ENCODE measurements at regions not wholly inside any gene's neighbourhood (a gene's known extent, or its start where the extent isn't known, plus 50 kb on each side); places are given as distances from the start of the nearest gene placed in this dataset.

DNA sequence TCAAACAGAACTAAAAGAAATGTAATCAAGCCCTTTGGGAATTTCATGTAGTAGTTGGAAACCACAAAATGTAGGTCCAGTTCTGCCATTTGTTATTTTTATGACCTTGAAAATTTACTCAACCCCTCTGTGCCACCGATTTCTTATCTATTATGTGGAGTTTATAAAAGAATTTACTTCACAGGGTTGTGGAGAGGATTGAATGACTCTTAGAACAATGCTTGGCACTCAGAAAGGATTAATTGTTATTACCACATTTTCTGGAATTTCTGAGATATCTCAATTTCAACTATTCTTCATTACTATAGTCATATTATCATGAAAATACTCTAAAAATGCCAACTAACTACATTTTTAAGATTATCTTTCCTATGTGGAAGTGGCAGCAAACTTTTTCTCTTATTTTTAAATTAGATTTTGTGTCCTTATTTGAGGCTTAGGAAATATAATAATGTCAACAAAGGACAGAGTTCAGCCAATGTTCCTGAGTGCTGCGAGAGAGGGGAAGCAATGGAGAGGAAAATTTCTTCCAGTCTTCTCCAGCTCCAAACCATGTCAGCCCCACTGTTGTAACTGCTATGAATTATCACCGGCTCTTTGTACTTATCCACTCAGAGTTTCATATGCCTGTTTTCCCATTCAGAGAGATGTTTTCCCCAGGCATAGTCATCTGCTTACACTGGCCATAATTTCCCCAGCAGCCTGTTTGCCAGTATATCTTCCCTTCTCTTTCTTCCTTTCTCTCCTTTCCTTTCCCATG lies 525.6 kb downstream of the SPATA31D1 start:
- no peak for DNase-seq

- DNase-seq = no peak
Measured at GRCh38 chr9:82518868-82519267, 530.3 kb downstream of the SPATA31D1 start.

DNA sequence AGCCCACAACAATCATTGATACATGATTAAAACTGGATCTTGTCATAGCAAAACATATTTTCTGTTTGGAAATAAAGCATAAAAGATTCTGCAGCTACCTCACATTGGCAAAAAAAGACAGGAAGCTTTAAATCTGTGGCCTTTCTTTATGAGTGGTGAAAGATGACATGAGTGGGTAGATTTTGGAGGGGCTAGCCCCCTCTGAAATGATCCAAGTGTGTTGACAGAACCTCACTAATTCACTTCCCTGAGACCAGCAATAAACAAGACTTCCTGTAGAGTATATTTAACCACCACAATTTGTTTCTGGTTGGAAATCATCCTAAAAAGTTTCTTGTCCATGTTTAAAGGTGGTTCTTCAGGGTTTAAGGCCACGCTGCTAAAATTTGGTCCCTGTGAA lies 530.8 kb downstream of the SPATA31D1 start:
- DNase-seq = no peak

- DNase-seq = no peak
Measured at GRCh38 chr9:82524407-82524806, 535.8 kb downstream of the SPATA31D1 start.

DNA sequence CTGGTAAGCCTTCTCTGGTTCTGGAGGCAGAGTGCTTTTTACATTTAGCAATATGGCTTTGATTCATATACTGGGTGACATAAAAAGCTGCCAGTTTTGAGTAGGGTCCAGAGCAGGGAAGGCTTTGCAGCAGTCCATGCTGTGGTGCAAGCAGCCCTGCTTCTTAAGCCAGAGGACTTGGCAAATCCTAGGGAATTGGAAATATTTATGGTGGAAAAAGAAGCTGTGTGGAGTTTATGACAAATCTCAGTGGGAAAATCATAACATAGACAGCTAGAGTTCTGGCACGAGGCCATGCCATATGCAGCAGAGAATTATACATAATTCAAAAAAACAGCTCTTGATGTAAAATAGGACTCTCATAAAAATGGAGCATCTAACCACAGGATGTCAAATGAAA lies 536.4 kb downstream of the RASEF start:
- DNase-seq = no peak

- no peak for DNase-seq
Measured at GRCh38 chr9:82531795-82532194, 531.1 kb downstream of the RASEF start.

- no peak for DNase-seq
Measured at GRCh38 chr9:82532504-82533180, 530.3 kb downstream of the RASEF start.

DNA sequence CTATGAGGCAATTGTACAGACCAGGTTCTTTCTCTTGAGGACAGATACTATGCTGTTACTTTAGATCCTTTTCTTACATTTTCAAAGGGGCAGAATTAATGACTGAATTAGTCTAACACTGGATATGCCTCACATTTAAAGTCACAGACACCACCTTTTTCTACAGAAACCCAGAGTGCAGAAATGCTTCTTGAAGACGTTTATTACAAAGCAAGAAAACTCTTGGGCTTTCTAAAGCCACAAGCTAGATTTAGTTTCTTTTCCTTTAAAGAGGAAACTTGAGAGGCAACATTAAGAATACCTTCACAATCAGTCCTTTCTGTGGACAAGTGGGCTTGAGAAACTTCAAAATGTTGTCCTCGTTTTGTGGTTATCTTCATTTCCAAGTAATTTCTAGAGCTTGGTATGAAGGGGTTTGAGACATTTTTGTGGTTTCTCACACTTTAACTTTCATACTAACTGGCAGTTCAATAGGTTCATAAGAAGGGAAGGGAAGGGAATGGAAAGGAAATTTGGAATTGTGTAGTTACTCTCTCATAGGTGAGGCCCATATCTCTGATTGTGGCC lies 527.4 kb downstream of the RASEF start:
- DNase-seq = no peak

- DNase-seq = no peak
Measured at GRCh38 chr9:82538634-82539033, 524.3 kb downstream of the RASEF start.

DNA sequence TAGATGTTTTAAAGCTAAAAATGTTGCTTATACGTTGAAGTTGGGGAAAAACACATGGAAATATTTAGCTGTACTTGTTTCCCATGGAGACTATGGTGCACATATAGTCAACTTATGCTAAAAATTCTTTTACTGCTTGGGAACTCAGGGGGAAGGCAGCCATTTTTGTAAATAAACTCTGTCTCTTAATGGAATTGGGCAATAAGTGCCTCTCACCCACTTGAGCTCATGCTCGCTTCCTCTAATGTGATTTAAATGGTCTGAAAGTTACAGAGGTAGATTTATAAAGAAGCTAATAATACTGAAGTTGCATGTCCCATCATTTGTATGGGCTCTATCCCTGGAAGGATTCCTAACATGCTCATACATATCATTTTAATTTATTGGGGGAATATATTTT lies 523.8 kb downstream of the RASEF start:
- DNase-seq = no peak

GRCh38 chr9:82539856-82540579 lies 522.9 kb downstream of the RASEF start:
- no peak for DNase-seq

DNA sequence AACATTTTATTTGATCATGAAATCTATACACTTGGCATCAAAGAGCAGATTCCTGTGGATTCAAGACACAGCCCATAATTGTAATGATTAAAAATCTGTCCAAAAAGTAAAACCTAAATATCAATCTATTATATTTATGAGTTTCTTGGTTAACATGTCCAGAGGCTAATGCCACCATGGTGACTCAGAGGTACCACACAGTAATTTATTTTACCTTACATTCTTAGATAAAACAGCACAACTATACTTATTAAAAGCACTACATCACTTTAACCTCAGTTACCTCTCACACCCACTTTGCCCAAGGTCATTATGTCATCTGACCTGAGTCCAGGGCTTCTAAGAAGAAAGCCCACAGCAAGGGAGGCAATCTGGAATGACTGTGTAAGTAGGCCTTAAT lies 519.2 kb downstream of the RASEF start:
- no peak for DNase-seq

- no peak for DNase-seq
Measured at GRCh38 chr9:82546136-82546535, 516.8 kb downstream of the RASEF start.

GRCh38 chr9:82547995-82548394 lies 514.9 kb downstream of the RASEF start:
- no peak for DNase-seq

DNA sequence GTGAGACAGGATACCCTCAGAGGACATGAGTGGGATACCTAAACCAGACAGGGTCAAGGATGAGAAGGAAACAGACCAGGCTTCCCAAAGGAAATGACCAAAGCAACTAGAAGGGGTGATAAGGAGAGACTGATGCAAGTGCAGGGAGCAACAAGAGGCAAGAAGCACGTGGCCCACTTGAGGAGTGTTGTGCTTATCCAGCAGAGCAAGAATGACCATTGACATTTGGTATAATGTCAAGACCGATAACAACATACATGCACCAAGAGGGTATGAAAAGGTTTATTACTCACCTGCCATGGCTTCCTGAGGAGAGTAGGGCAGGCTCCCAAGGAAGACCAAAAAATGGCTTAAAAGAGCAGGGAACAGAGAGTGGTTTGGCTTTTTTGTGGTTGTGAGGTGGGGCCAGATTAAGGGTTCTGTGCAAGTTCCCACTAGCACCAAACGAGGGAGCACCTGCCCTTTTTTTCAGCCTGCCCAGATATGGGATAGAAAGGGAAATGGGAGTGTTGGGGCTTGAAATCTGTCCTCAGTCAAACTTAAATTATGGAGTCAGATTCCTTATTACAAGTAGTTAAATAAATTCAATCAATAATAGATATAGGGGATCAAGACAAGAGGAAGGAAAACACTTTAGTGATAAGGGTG lies 513.6 kb downstream of the RASEF start:
- DNase-seq = no peak

- no peak for DNase-seq
Measured at GRCh38 chr9:82552784-82553183, 510.2 kb downstream of the RASEF start.

- no peak for DNase-seq
Measured at GRCh38 chr9:82553654-82554366, 509.1 kb downstream of the RASEF start.

DNA sequence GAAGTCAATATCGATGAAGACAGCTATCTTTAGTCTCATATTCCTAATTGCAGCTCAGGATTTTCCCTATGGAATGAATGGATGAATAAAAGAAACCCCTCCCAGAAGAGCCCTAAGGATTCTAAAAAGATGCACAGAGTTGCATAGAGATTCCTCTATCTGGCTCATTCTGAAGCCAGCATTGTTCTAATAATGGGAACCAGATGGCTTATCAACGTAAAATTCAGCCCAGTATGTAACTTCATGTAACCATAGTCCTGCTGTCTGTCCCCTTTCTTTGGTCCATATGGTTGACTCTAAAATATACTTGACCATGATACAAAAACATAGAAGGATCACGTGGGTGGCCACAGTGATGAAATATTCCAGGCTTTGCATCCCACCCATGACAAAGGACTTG lies 508.6 kb downstream of the RASEF start:
- no peak for DNase-seq

DNA sequence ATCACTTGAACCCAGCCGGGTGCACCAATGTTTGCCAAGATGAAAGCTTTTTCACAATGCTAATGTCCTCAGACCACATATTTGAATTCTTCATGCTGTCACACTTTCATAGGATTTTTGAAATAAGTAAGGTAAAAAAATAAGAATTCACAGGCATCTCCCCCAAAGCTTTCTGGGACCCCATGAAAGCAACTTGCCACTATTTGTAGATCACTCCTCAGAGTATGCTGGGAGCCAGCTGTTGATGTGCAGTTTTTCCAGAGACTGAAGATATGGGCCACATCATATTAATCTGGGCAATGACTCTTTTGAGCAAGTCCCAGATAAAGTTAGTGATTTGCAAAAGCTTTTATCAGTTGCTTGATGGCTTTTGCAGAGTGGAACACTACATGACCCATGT lies 507.9 kb downstream of the RASEF start:
- DNase-seq = no peak

DNA sequence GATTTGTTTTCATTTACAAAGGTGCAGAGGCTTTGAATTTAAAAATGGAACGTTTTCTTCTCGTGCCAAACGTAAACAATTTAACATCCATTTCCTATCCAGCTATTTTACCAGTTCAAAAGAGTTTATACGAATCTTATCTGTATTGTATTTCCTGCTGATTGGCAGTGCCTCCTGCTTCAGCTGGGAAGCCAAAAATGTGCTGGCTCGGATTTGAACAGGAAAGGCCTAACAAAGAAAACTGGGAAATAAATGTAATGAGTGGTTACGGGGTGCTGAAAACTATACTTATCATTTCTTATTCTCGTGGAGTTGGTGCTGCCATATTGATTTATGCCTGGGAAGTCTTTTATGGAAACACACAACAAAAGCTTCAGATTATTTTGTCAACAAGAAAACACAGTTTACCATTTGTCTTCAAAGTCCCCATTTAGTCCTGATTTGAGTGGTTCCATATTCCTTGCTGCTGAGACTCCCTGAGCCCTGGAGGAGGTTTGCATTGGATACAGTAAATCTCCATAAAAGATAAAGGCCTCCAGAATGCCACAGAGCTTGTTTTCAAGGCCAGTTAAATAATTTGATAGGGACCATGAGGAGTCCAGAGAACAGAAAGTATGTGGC lies 507.4 kb downstream of the RASEF start:
- DNase-seq = no peak

- no peak for DNase-seq
Measured at GRCh38 chr9:82558346-82558745, 504.6 kb downstream of the RASEF start.
